Neural progenitor cell (in vitro differentiated cells): ENCODE measurements at regions not wholly inside any gene's neighbourhood (a gene's known extent, or its start where the extent isn't known, plus 50 kb on each side); places are given as distances from the start of the nearest gene placed in this dataset.

Experiments used
- DNase-seq: peaks from one replicate; pipeline ENCODE4 v3.0.0-alpha.2; 2016; ENCODE audit warnings: low spot score
- H2AFZ ChIP-seq: fragments of 200-600 bp; sonication (generic); replicated peaks from 2 replicates; pipeline ENCODE4 v1.6.1; 2016; ENCODE audit warnings: antibody characterized with exemption
- H3F3A ChIP-seq: fragments of 200-600 bp; sonication (generic); 2 replicates; pipeline ENCODE4 v1.6.1; 2016; ENCODE audit warnings: antibody characterized with exemption, low read depth
- H3K27ac ChIP-seq: fragments of 200-600 bp; sonication (generic); 2 replicates; pipeline ENCODE4 v1.5.1; 2016; ENCODE audit warnings: mild to moderate bottlenecking
- H3K27me3 ChIP-seq: fragments of 200-600 bp; sonication (generic); 2 replicates; pipeline ENCODE4 v1.6.1; 2016; ENCODE audit warnings: mild to moderate bottlenecking, moderate library complexity
- H3K36me3 ChIP-seq: fragments of 200-600 bp; sonication (generic); 2 replicates; pipeline ENCODE4 v1.5.1; 2016
- H3K4me1 ChIP-seq: fragments of 200-600 bp; sonication (generic); 2 replicates; pipeline ENCODE4 v1.6.1; 2016; ENCODE audit warnings: mixed run types
- H3K4me2 ChIP-seq: fragments of 200-600 bp; sonication (generic); 2 replicates; pipeline ENCODE4 v1.6.1; 2016
- H3K4me3 ChIP-seq: fragments of 200-600 bp; sonication (generic); 2 replicates; pipeline ENCODE4 v1.5.1; 2016
- H3K79me2 ChIP-seq: fragments of 200-600 bp; sonication (generic); 2 replicates; pipeline ENCODE4 v1.6.1; 2016; ENCODE audit warnings: low read depth
- H3K9ac ChIP-seq: fragments of 200-600 bp; sonication (generic); 2 replicates; pipeline ENCODE4 v1.6.1; 2016
- H3K9me3 ChIP-seq: fragments of 200-600 bp; sonication (generic); 2 replicates; pipeline ENCODE4 v1.5.1; 2016; ENCODE audit warnings: low read depth
- H4K20me1 ChIP-seq: fragments of 200-600 bp; sonication (generic); 2 replicates; pipeline ENCODE4 v1.6.1; 2016; ENCODE audit warnings: low read depth
- H3K27ac Mint-ChIP-seq: 3 replicates; pipeline ENCODE4 v1.8.0; 2021; ENCODE audit warnings: mixed read lengths
- H3K27me3 Mint-ChIP-seq: 2 replicates; pipeline ENCODE4 v1.8.0; 2022; ENCODE audit warnings: low read depth, mild to moderate bottlenecking, inconsistent platforms, moderate library complexity, mixed read lengths; ENCODE audit not compliant: insufficient read depth
- H3K36me3 Mint-ChIP-seq: 3 replicates; pipeline ENCODE4 v1.8.0; 2021; ENCODE audit warnings: mixed read lengths
- H3K4me1 Mint-ChIP-seq: 3 replicates; pipeline ENCODE4 v1.8.0; 2021; ENCODE audit warnings: mixed read lengths
- H3K4me3 Mint-ChIP-seq: 3 replicates; pipeline ENCODE4 v1.8.0; 2021; ENCODE audit warnings: mild to moderate bottlenecking, moderate library complexity, mixed read lengths
- H3K9me3 Mint-ChIP-seq: 3 replicates; pipeline ENCODE4 v1.8.0; 2020; ENCODE audit warnings: mixed read lengths
- EZH2 ChIP-seq: fragments of 200-600 bp; sonication (generic); IDR thresholded peaks from 2 replicates; pipeline ENCODE4 v1.6.1; 2017; ENCODE audit warnings: antibody characterized with exemption, mild to moderate bottlenecking, moderate library complexity
- EZH2phosphoT487 ChIP-seq: fragments of 200-600 bp; sonication (generic); IDR thresholded peaks from 2 replicates; pipeline ENCODE4 v1.6.1; 2017; ENCODE audit warnings: antibody characterized with exemption
- TF ChIP-seq, protein P1 (sequence below): fragments of 200-600 bp; sonication (generic); IDR thresholded peaks from 2 replicates; pipeline ENCODE4 v1.5.1; 2017; ENCODE audit warnings: antibody characterized with exemption, mild to moderate bottlenecking

DNA sequence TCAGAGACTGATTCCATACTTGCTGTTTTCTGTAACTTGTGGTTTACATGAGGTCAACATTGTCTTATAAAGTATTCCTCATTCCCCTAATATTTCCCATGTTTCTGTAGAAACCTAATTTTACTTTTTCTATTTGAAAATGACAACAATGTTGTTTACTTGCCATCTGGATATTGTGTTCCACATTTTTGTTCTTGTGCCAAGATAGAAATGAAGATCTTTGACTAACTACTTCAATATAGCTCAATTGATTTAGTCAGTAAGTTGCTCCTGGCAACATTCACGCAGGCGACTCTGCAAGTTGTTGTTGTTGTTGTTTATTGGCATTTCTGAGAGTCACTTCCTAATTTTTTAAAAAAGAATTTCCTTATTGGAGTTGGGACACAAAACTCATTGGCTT, 69.5 kb downstream of the CAVIN2 start:
- Histone ChIP-seq H3K9me3 (no peaks in the 10 kb centered on the region), H3K4me2 (no peak overlapping the region), H4K20me1 (no peaks in the 10 kb centered on the region), H3K9ac (no peak overlapping the region), H3K36me3 (no peaks in the 10 kb centered on the region), H3K79me2 (no peaks in the 10 kb centered on the region), H3K27ac (no peak overlapping the region), H3K4me1 (no peaks in the 10 kb centered on the region), H3F3A (no peaks in the 10 kb centered on the region), H3K27me3 (no peaks in the 10 kb centered on the region), H2AFZ (no peak overlapping the region), H3K4me3 (no peak overlapping the region)
- Mint-ChIP-seq H3K36me3 (no peaks in the 10 kb centered on the region), H3K4me3 (no peak overlapping the region), H3K9me3 (no peaks in the 10 kb centered on the region), H3K27me3 (peaks cover 3% of the 10 kb centered on the region), H3K27ac (no peak overlapping the region), H3K4me1 (no peaks in the 10 kb centered on the region)
- DNase-seq = no peak
- no peak for TF ChIP-seq EZH2
- TF ChIP-seq, protein P1, sequence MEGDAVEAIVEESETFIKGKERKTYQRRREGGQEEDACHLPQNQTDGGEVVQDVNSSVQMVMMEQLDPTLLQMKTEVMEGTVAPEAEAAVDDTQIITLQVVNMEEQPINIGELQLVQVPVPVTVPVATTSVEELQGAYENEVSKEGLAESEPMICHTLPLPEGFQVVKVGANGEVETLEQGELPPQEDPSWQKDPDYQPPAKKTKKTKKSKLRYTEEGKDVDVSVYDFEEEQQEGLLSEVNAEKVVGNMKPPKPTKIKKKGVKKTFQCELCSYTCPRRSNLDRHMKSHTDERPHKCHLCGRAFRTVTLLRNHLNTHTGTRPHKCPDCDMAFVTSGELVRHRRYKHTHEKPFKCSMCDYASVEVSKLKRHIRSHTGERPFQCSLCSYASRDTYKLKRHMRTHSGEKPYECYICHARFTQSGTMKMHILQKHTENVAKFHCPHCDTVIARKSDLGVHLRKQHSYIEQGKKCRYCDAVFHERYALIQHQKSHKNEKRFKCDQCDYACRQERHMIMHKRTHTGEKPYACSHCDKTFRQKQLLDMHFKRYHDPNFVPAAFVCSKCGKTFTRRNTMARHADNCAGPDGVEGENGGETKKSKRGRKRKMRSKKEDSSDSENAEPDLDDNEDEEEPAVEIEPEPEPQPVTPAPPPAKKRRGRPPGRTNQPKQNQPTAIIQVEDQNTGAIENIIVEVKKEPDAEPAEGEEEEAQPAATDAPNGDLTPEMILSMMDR = no peak
- no peak for TF ChIP-seq EZH2phosphoT487

DNA sequence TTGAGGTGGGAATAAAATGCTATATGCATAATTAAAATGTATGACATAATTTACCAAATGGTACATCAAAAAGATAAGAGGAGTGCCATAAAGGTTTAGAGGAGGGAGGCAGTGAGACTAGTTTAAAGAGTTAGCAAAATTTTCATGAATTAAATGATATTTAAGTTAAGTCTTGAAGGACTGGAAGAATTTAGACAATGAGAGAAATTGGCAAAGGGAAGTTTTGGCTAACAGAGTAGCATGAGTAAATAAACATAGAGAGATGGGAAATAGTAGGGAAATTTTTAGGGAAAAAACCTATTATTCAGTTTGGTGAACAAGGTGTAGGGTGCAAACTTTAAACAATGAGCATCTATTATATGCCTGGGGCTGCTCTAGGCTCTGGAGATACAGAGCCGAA, 68.8 kb downstream of the CAVIN2 start:
- no peaks in the 10 kb centered on the region for H3K27me3 ChIP-seq
- no peaks in the 10 kb centered on the region for H3K9me3 ChIP-seq
- no peak for DNase-seq
- Mint-ChIP-seq H3K4me3 (no peak overlapping the region), H3K27me3 (peaks cover 3% of the 10 kb centered on the region), H3K4me1 (no peaks in the 10 kb centered on the region), H3K9me3 (no peaks in the 10 kb centered on the region), H3K36me3 (no peaks in the 10 kb centered on the region), H3K27ac (no peak overlapping the region)
- H3K9ac ChIP-seq = no peak overlapping the region
- no peak for TF ChIP-seq EZH2
- TF ChIP-seq, protein P1 = no peak
- H4K20me1 ChIP-seq = no peaks in the 10 kb centered on the region
- no peaks in the 10 kb centered on the region for H3K79me2 ChIP-seq
- H3K27ac ChIP-seq = no peak overlapping the region
- no peak overlapping the region for H3K4me2 ChIP-seq
- H3K36me3 ChIP-seq = no peaks in the 10 kb centered on the region
- no peaks in the 10 kb centered on the region for H3F3A ChIP-seq
- no peak overlapping the region for H3K4me3 ChIP-seq
- H2AFZ ChIP-seq = no peak overlapping the region
- H3K4me1 ChIP-seq = no peaks in the 10 kb centered on the region

DNA sequence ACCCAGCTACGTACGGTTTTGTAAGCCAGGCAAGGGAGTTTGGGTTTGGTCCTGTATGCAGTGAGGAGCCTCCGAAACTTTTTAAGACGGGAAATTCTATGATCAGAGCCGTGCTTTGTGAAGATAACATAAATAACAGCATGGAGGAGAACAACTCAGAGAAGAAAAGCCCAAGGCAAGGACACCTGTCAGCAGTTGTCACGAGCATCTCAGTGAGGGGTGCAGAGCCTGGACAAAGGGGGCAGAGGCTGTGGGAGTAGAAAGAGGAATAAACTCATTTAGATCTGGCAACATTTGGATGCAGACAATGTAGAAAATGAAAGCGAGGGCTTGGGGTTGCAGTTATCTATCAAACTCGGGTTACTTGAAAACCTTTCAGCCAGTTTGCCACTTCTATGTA, 64.5 kb downstream of the CAVIN2 start:
- H3K4me3 ChIP-seq = no peak overlapping the region
- H2AFZ ChIP-seq = no peak overlapping the region
- Mint-ChIP-seq H3K27ac (no peak overlapping the region), H3K27me3 (peaks cover 5% of the 10 kb centered on the region), H3K36me3 (no peaks in the 10 kb centered on the region), H3K4me3 (no peak overlapping the region), H3K9me3 (no peaks in the 10 kb centered on the region), H3K4me1 (no peaks in the 10 kb centered on the region)
- H3K79me2 ChIP-seq = no peaks in the 10 kb centered on the region
- H3K4me1 ChIP-seq = no peaks in the 10 kb centered on the region
- no peak overlapping the region for H3K9ac ChIP-seq
- H4K20me1 ChIP-seq = no peaks in the 10 kb centered on the region
- H3K27me3 ChIP-seq = no peaks in the 10 kb centered on the region
- H3K4me2 ChIP-seq = no peak overlapping the region
- no peak overlapping the region for H3K27ac ChIP-seq
- DNase-seq = no peak
- H3K36me3 ChIP-seq = no peaks in the 10 kb centered on the region
- TF ChIP-seq EZH2 (no peak), EZH2phosphoT487 (no peak)
- TF ChIP-seq, protein P1 = no peak
- H3F3A ChIP-seq = no peaks in the 10 kb centered on the region
- no peaks in the 10 kb centered on the region for H3K9me3 ChIP-seq

DNA sequence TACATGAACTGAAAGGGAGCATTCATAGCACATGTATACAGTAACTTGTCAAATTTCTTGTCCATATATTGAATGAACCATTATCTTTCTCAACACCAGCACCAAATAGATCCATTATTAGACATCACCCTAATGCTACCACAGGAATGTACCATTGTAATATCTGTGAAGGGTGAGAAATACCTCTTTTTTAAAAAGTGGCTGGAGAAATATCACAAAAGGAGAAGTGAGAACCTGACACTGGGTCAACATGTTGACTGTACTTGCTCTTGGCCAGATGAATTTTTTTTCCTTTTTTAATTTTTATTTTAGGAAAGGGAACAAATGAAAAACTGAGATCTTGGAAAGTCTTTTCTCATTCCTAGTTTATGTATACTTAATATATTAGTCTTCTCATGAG, 63.5 kb downstream of the CAVIN2 start:
- Mint-ChIP-seq H3K4me3 (no peak overlapping the region), H3K27ac (no peak overlapping the region), H3K4me1 (peaks cover 2% of the 10 kb centered on the region), H3K27me3 (peaks cover 5% of the 10 kb centered on the region), H3K9me3 (no peaks in the 10 kb centered on the region), H3K36me3 (no peaks in the 10 kb centered on the region)
- H3K4me1 ChIP-seq = peaks cover 4% of the 10 kb centered on the region
- no peak overlapping the region for H3K27ac ChIP-seq
- no peaks in the 10 kb centered on the region for H3K36me3 ChIP-seq
- no peaks in the 10 kb centered on the region for H3K27me3 ChIP-seq
- no peak overlapping the region for H3K4me2 ChIP-seq
- no peaks in the 10 kb centered on the region for H3K9me3 ChIP-seq
- no peaks in the 10 kb centered on the region for H3F3A ChIP-seq
- TF ChIP-seq EZH2 (no peak), EZH2phosphoT487 (no peak)
- TF ChIP-seq, protein P1 = no peak
- no peaks in the 10 kb centered on the region for H4K20me1 ChIP-seq
- no peak overlapping the region for H3K9ac ChIP-seq
- H3K79me2 ChIP-seq = no peaks in the 10 kb centered on the region
- H3K4me3 ChIP-seq = no peak overlapping the region
- DNase-seq = no peak
- no peak overlapping the region for H2AFZ ChIP-seq
